Sigmoid colon (tissue), 6 donors: ENCODE measurements at regions not wholly inside any gene's neighbourhood (a gene's known extent, or its start where the extent isn't known, plus 50 kb on each side); places are given as distances from the start of the nearest gene placed in this dataset.

Experiments
- DNase-seq: peaks from one replicate; pipeline ENCODE4 v3.0.0-alpha.2; 2019
- H3K27ac ChIP-seq, 4 donors: fragments of 200-600 bp; sonication (generic); one replicate each; pipeline ENCODE4 v1.5.1; 2016 to 2019; ENCODE audit warnings: mild to moderate bottlenecking in 1 of 4
- H3K27me3 ChIP-seq, 3 donors: fragments of 200-600 bp; sonication (generic); one replicate each; pipeline ENCODE4 v1.5.1; 2019; ENCODE audit warnings: mild to moderate bottlenecking in 1 of 3
- H3K36me3 ChIP-seq, 4 donors: fragments of 200-600 bp; sonication (generic); one replicate each; pipeline ENCODE4 v1.5.1; 2016 to 2019
- H3K4me1 ChIP-seq, 4 donors: fragments of 200-600 bp; sonication (generic); one replicate each; pipeline ENCODE4 v1.5.1; 2017 to 2019
- H3K4me3 ChIP-seq, 4 donors: fragments of 200-600 bp; sonication (generic); one replicate each; pipeline ENCODE4 v1.5.1; 2017 to 2019; ENCODE audit warnings: mild to moderate bottlenecking in 2 of 4, moderate library complexity in 1 of 4
- H3K9me3 ChIP-seq, 4 donors: fragments of 200-600 bp in 3 of 4; sonication (generic) in 3 of 4; one replicate each; pipeline versions ENCODE4 v1.5.1 to v1.6.1; 2013 to 2019
- EP300 ChIP-seq, 4 donors: sonication (generic); formaldehyde crosslinking; IDR thresholded peaks; one replicate each; pipeline ENCODE4 v1.6.1; 2017; ENCODE audit warnings: antibody characterized with exemption in 4 of 4
- POLR2A ChIP-seq, 2 donors: fragments of 450-650 bp; IDR thresholded peaks; one replicate each; pipeline ENCODE4 v1.6.1; 2016; ENCODE audit warnings: antibody characterized with exemption in 2 of 2, mild to moderate bottlenecking in 2 of 2, moderate library complexity in 2 of 2
- POLR2AphosphoS5 ChIP-seq, 4 donors: sonication (generic); formaldehyde crosslinking; IDR thresholded peaks; one replicate each; pipeline ENCODE4 v1.6.1; 2017; ENCODE audit warnings: antibody characterized with exemption in 4 of 4
- WGBS, 2 donors: extraction: QIAGEN DNeasy Blood & Tissue Kit; methylation state at CpG; one replicate each; pipeline ENCODE4 v1.1.7; 2013; 5-methylcytosine and 5-hydroxymethylcytosine counted together
- intact Hi-C: fragments of 100-400 bp; cut with DNase I; formaldehyde crosslinking; loops from one replicate; pipeline ENCODE4 v1.15.1; 2023
- TF ChIP-seq, protein P1 (sequence below), 4 experiments: fragments of 450-650 bp in 3 of 4; fragments of 200-600 bp in 1 of 4; IDR thresholded peaks; one replicate each; pipeline ENCODE4 v1.5.1; 2016 to 2019; ENCODE audit warnings: antibody characterized with exemption in 4 of 4, mild to moderate bottlenecking in 3 of 4, moderate library complexity in 2 of 4
- donor health status: healthy with polysubstance abuse.
- donor health status: healthy.

DNA sequence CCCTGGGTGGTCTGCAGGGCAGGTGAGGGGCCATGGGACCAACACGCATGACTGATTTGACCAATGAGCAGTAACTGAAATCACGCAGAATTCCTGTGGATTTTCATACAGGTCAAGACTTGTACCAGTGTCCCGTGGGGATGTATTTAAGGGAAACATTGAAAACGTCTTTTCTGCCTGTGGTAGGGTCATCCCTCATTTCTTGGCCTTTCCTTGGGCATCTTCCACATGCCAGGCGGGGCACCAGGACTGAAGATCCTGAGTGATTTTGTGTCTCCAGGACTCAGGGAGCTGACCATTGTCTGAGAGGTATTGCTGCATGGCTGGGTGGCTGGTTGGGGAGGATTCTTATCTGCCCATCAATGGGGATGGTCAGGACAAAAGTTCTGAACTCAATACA, 289.0 kb downstream of the GLRX3 start:
- Histone ChIP-seq H3K4me1 (no peaks in the 10 kb centered on the region), H3K36me3 (no peaks in the 10 kb centered on the region), H3K27me3 (no peaks in the 10 kb centered on the region), H3K27ac (no peak overlapping the region), H3K4me3 (no peak overlapping the region), H3K9me3 (no peaks in the 10 kb centered on the region)
- DNase-seq, result no peak
- TF ChIP-seq EP300 (IDR thresholded peaks at IDR 0.05) (no peak), POLR2A (IDR thresholded peaks at IDR 0.05) (no peak), POLR2AphosphoS5 (IDR thresholded peaks at IDR 0.05) (no peak)
- TF ChIP-seq, protein P1, sequence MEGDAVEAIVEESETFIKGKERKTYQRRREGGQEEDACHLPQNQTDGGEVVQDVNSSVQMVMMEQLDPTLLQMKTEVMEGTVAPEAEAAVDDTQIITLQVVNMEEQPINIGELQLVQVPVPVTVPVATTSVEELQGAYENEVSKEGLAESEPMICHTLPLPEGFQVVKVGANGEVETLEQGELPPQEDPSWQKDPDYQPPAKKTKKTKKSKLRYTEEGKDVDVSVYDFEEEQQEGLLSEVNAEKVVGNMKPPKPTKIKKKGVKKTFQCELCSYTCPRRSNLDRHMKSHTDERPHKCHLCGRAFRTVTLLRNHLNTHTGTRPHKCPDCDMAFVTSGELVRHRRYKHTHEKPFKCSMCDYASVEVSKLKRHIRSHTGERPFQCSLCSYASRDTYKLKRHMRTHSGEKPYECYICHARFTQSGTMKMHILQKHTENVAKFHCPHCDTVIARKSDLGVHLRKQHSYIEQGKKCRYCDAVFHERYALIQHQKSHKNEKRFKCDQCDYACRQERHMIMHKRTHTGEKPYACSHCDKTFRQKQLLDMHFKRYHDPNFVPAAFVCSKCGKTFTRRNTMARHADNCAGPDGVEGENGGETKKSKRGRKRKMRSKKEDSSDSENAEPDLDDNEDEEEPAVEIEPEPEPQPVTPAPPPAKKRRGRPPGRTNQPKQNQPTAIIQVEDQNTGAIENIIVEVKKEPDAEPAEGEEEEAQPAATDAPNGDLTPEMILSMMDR (IDR thresholded peaks at IDR 0.05), result no peak
- WGBS, 2 donors, result 71 to 80% methylated on average over 5 of the region's 5 CpGs
- intact Hi-C loops, result no loop called here

DNA sequence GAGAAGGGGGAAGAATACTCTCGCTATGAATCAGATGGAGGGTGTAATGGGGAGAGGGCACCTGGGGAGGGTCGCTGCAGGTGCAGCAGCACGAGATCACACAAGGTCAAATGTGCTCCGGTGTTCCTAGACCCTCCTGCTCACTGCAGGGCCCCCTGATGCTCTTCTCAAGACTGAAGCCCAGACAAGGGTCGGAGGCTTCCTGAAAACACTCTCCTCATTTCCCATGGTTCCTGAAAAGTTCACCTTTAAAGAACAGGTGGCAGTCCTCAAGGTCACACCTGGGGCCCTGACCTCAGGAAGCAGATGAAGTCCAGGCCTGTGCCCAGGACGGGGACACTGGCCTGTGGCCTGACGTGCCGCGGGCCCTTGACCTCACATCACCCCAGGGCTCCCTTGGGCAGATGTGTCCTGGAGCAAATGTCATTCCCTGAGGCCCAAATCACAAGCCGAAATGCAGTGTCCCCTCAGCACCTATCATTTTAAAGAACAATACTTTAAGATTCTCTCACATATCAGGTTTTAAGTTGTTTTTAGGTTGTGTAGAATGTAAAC, 289.8 kb downstream of the GLRX3 start:
- no peak overlapping the region for H3K27ac ChIP-seq
- intact Hi-C loops, result no loop called here
- no peaks in the 10 kb centered on the region for H3K27me3 ChIP-seq
- no peaks in the 10 kb centered on the region for H3K9me3 ChIP-seq
- H3K36me3 ChIP-seq, result no peaks in the 10 kb centered on the region
- 74 to 86% methylated on average over 10 of the region's 10 CpGs for WGBS, 2 donors
- H3K4me3 ChIP-seq, result no peak overlapping the region
- no peaks in the 10 kb centered on the region for H3K4me1 ChIP-seq
- DNase-seq, result no peak
- TF ChIP-seq POLR2A (IDR thresholded peaks at IDR 0.05) (no peak), EP300 (IDR thresholded peaks at IDR 0.05) (no peak), POLR2AphosphoS5 (IDR thresholded peaks at IDR 0.05) (no peak)
- TF ChIP-seq, protein P1 (IDR thresholded peaks at IDR 0.05), result no peak

DNA sequence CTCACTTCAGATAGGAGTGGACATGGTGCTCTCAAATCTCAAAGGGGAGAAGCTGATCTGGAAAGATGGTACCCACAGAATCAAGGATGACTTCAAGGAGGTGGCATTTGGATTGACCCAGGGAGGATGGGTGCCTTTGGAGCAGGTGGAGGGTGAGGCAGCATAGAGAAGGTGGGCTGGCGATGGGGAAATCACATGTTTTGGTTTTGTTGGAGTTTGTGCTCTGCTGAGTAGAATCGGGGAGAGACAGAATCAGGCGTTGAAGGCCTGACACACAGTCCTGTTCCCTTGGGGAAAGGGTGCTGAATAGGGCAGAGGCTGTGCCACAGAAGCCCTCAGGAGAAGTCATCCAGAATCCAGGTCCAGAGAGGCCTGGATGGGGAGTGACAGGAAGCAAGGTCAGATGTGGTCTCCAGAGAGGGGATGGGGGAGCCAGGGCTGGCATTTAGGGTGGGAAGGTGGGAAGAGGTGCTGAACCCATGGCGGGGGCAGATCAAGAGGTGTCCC, 291.1 kb downstream of the GLRX3 start:
- intact Hi-C loops, result no loop called here
- Histone ChIP-seq H3K27me3 (no peaks in the 10 kb centered on the region), H3K4me1 (no peaks in the 10 kb centered on the region), H3K9me3 (no peaks in the 10 kb centered on the region), H3K4me3 (no peak overlapping the region), H3K36me3 (no peaks in the 10 kb centered on the region), H3K27ac (no peak overlapping the region)
- TF ChIP-seq, protein P1 (IDR thresholded peaks at IDR 0.05), result no peak
- TF ChIP-seq POLR2AphosphoS5 (IDR thresholded peaks at IDR 0.05) (no peak), EP300 (IDR thresholded peaks at IDR 0.05) (no peak), POLR2A (IDR thresholded peaks at IDR 0.05) (no peak)
- WGBS, 2 donors, result 84 to 92% methylated on average over 4 of the region's 4 CpGs
- DNase-seq, result no peak

DNA sequence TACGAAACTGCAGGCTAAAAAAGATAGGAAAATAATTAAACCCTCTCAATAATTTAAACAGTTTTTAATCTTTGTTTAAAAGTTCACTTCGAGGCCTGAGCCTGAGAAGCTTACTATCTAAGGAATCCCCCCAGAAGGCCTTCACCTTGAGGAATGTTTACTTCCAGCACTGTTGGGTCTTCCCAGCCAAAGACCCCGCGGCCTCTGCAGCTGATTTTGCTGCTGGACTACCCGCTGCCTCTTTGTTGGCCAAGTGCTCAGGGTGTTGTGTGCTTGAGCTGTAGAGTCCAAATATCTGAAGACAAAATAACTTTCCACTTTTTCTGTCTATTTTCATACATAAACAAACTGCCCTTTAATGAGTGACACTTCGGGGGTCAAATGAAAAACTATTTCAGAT, 292.7 kb downstream of the GLRX3 start:
- no peaks in the 10 kb centered on the region for H3K36me3 ChIP-seq
- no peak overlapping the region for H3K4me3 ChIP-seq
- TF ChIP-seq, protein P1 (IDR thresholded peaks at IDR 0.05), result no peak
- no peak for TF ChIP-seq POLR2A (IDR thresholded peaks at IDR 0.05)
- TF ChIP-seq POLR2AphosphoS5 (IDR thresholded peaks at IDR 0.05), result no peak
- TF ChIP-seq EP300 (IDR thresholded peaks at IDR 0.05), result no peak
- intact Hi-C loops, result no loop called here
- no peak overlapping the region for H3K27ac ChIP-seq
- WGBS, 2 donors, result 56 to 72% methylated on average over 6 of the region's 6 CpGs
- DNase-seq, result no peak
- no peaks in the 10 kb centered on the region for H3K27me3 ChIP-seq
- no peaks in the 10 kb centered on the region for H3K9me3 ChIP-seq
- no peaks in the 10 kb centered on the region for H3K4me1 ChIP-seq

GRCh38 chr10:130429809-130430208, 293.6 kb downstream of the GLRX3 start:
- TF ChIP-seq POLR2AphosphoS5 (IDR thresholded peaks at IDR 0.05) (no peak), POLR2A (IDR thresholded peaks at IDR 0.05) (no peak), EP300 (IDR thresholded peaks at IDR 0.05) (no peak)
- TF ChIP-seq, protein P1 (IDR thresholded peaks at IDR 0.05), result no peak
- Histone ChIP-seq H3K4me1 (no peaks in the 10 kb centered on the region), H3K27me3 (no peaks in the 10 kb centered on the region), H3K27ac (no peak overlapping the region), H3K4me3 (no peak overlapping the region), H3K36me3 (no peaks in the 10 kb centered on the region), H3K9me3 (no peaks in the 10 kb centered on the region)
- no peak for DNase-seq
- 67 to 83% methylated on average over 4 of the region's 4 CpGs for WGBS, 2 donors
- intact Hi-C loops, result no loop called here
